ENCODE measurements at regions not wholly inside any gene's neighbourhood (a gene's known extent, or its start where the extent isn't known, plus 50 kb on each side); places are given as distances from the start of the nearest gene placed in this dataset.

DNA sequence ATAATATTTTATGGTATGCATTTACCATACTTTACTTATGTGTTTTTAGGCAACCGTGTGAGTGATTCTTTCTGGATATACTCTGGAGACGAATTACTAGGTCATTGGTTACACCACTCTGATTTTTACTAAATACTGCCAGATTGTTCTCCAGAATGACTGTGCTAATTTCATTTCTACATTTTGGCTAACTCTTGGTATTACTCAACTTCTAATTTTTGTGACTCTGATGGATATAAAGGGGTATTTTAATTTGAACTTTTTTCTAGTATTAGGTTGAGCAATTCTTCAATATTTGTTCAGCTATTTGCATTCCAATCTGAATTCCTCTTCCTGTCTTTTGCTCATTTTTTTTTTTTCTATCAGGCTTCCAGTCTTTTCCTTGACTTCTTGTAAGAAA is 223.6 kb downstream of the MDFIC start:
- in situ Hi-C loops (cut with MboI; ENCODE audit: low pct_unique_long_range_greater_than_20kb, low sequenced_read_pairs, unreplicated experiment) = no loop called here
- TF ChIP-seq CTCF (IDR thresholded peaks at IDR 0.05; ENCODE audit: extremely low read depth, insufficient read depth, missing control alignments) = no peak
- DNase-seq (ENCODE audit: low spot score) = peak; percentile 4

DNA sequence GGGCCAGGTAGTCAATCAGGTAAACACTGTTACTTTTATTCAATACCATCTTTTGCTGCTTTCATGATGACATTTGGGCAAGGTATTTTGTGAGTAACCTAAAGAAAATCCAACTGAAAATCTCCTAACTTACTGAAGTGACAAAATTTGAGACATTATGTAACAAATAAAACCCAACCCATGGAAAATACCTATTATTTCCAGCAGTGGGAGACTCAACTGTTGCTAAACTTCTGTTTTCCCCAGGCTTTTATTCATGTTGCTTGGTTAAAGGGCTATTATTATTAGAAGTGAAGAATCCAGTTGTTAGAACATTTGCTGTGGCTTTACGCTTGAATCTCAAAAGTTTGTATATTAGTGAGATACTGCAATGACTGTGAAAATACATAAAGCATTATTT is 215.9 kb downstream of the MDFIC start:
- TF ChIP-seq CTCF (IDR thresholded peaks at IDR 0.05; ENCODE audit: extremely low read depth, insufficient read depth, missing control alignments) = no peak
- in situ Hi-C loops (cut with MboI; ENCODE audit: low pct_unique_long_range_greater_than_20kb, low sequenced_read_pairs, unreplicated experiment) = no loop called here
- no peak for DNase-seq (ENCODE audit: low spot score)

DNA sequence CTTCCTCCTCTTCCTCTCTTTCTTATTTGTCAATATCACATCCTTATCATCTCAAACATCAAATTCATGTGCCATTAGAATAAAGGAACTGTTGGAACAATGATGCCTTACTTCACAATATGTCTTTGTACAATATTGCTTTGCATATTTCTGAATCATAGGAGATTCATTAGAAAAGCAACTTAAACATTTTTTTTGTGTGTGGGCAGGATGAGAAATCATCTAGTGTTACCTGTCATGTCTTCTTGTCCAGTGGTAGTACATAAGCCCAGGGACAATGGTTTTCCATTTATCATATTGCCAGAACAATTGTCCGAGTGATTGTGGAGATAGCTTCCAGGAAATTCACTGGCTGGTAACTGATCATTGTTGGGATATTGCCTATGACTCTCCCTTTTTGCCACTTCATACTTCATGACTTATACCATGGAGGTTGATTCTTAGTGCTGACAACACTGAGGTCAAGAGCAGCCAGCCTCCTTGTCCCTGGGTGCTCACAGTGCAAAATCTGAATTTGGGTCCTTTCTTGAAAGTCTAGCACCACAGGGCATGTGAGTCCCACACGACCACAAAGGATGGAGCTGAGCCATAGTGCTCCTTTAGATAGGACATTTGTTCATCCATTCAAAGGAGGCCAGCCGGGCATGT is 215.0 kb downstream of the MDFIC start:
- in situ Hi-C loops (cut with MboI; ENCODE audit: low pct_unique_long_range_greater_than_20kb, low sequenced_read_pairs, unreplicated experiment) = no loop called here
- TF ChIP-seq CTCF (IDR thresholded peaks at IDR 0.05; ENCODE audit: extremely low read depth, insufficient read depth, missing control alignments) = no peak
- DNase-seq (ENCODE audit: low spot score) = no peak

- in situ Hi-C loops (cut with MboI; ENCODE audit: low pct_unique_long_range_greater_than_20kb, low sequenced_read_pairs, unreplicated experiment) = no loop called here
- no peak for TF ChIP-seq CTCF (IDR thresholded peaks at IDR 0.05; ENCODE audit: extremely low read depth, insufficient read depth, missing control alignments)
- no peak for DNase-seq (ENCODE audit: low spot score)
These were observed 214.0 kb downstream of the MDFIC start for GRCh38 chr7:115135769-115136410.

DNA sequence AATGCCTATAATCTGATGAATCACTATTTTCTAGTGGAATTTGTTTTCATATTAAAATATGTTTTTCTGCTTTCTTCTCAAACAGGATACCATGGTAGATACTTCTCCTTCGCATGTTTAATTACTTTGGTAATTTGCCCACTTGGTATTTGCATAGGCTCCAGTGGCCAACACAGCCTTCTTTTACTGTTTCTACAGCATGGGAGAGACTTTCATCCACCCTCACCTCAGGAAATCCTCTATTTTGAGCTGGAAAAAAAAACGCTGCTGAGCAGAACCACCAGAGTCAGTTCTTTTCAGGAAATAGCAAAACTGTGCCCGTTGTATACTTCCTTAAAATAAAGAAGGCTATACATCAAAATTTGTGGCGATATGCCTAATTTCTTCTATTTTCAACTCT is 213.3 kb downstream of the MDFIC start:
- in situ Hi-C loops (cut with MboI; ENCODE audit: low pct_unique_long_range_greater_than_20kb, low sequenced_read_pairs, unreplicated experiment) = no loop called here
- no peak for DNase-seq (ENCODE audit: low spot score)
- no peak for TF ChIP-seq CTCF (IDR thresholded peaks at IDR 0.05; ENCODE audit: extremely low read depth, insufficient read depth, missing control alignments)

GRCh38 chr7:115133248-115133647 is 211.4 kb downstream of the MDFIC start:
- in situ Hi-C loops (cut with MboI; ENCODE audit: low pct_unique_long_range_greater_than_20kb, low sequenced_read_pairs, unreplicated experiment) = no loop called here
- DNase-seq (ENCODE audit: low spot score) = no peak
- no peak for TF ChIP-seq CTCF (IDR thresholded peaks at IDR 0.05; ENCODE audit: extremely low read depth, insufficient read depth, missing control alignments)

Data from GM13977 (cell line).